ENCODE measurements at regions not wholly inside any gene's neighbourhood (a gene's known extent, or its start where the extent isn't known, plus 50 kb on each side); places are given as distances from the start of the nearest gene placed in this dataset.

- TF ChIP-seq TRAFD1 (CRISPR knock-in tag; IDR thresholded peaks at IDR 0.05; ENCODE audit: borderline replicate concordance) (no peak), CTCF (CRISPR knock-in tag; IDR thresholded peaks at IDR 0.05) (no peak), NFE2L2 (IDR thresholded peaks at IDR 0.05; ENCODE audit: low read length) (no peak), ZBTB1 (CRISPR knock-in tag; IDR thresholded peaks at IDR 0.05; ENCODE audit: borderline replicate concordance) (no peak), KMT2A (CRISPR knock-in tag; IDR thresholded peaks at IDR 0.05) (no peak), ZNF800 (CRISPR knock-in tag; IDR thresholded peaks at IDR 0.05) (no peak), PREB (CRISPR knock-in tag; IDR thresholded peaks at IDR 0.05) (no peak), ELF4 (CRISPR knock-in tag; IDR thresholded peaks at IDR 0.05; ENCODE audit: borderline replicate concordance) (no peak), ISL2 (CRISPR knock-in tag; IDR thresholded peaks at IDR 0.05) (no peak), PHB2 (IDR thresholded peaks at IDR 0.05; ENCODE audit: partially characterized antibody) (no peak), PHF21A (CRISPR knock-in tag; IDR thresholded peaks at IDR 0.05) (no peak), ZNF572 (CRISPR knock-in tag; IDR thresholded peaks at IDR 0.05) (no peak), RELA (CRISPR knock-in tag; IDR thresholded peaks at IDR 0.05) (no peak), MAFK (conservative IDR thresholded peaks at IDR 0.05 in 1 of 2, IDR thresholded peaks at IDR 0.05 in 1 of 2; ENCODE audit: low read length in 2 of 2) (no peak)
Observed at GRCh38 chr3:10632125-10632524, 126.7 kb upstream of the ATP2B2 start.

All from HepG2 (cell line).